ENCODE measurements at regions not wholly inside any gene's neighbourhood (a gene's known extent, or its start where the extent isn't known, plus 50 kb on each side); places are given as distances from the start of the nearest gene placed in this dataset.

DNA sequence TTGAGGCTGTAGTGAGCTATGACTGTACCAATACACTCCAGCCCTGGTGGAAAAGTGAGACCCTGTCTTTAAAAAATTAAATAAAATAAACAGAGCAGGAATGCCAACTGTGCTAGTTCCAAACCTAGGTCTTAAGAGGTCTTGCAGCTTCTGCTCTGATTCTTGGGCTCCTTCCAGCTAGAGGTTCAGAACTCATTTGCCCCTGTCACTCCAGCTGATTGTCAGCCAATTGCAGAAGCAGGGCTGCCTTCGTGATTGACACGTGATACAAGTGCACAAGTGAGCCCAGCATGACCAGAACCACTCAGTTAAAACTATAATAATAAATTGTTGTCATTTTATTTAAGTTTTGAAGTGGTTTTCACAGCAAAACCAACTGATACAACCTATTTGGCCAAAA, 298.4 kb downstream of the USP25 start:
- no peak for TF ChIP-seq EZH2phosphoT487 (IDR thresholded peaks at IDR 0.05; ENCODE audit: unreplicated experiment)
- TF ChIP-seq, protein P1, sequence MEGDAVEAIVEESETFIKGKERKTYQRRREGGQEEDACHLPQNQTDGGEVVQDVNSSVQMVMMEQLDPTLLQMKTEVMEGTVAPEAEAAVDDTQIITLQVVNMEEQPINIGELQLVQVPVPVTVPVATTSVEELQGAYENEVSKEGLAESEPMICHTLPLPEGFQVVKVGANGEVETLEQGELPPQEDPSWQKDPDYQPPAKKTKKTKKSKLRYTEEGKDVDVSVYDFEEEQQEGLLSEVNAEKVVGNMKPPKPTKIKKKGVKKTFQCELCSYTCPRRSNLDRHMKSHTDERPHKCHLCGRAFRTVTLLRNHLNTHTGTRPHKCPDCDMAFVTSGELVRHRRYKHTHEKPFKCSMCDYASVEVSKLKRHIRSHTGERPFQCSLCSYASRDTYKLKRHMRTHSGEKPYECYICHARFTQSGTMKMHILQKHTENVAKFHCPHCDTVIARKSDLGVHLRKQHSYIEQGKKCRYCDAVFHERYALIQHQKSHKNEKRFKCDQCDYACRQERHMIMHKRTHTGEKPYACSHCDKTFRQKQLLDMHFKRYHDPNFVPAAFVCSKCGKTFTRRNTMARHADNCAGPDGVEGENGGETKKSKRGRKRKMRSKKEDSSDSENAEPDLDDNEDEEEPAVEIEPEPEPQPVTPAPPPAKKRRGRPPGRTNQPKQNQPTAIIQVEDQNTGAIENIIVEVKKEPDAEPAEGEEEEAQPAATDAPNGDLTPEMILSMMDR (conservative IDR thresholded peaks at IDR 0.05; ENCODE audit: low read depth in 2 of 2): no peak
- no peak for TF ChIP-seq POLR2AphosphoS5 (IDR thresholded peaks at IDR 0.05; ENCODE audit: low read depth)
- TF ChIP-seq, protein P2, sequence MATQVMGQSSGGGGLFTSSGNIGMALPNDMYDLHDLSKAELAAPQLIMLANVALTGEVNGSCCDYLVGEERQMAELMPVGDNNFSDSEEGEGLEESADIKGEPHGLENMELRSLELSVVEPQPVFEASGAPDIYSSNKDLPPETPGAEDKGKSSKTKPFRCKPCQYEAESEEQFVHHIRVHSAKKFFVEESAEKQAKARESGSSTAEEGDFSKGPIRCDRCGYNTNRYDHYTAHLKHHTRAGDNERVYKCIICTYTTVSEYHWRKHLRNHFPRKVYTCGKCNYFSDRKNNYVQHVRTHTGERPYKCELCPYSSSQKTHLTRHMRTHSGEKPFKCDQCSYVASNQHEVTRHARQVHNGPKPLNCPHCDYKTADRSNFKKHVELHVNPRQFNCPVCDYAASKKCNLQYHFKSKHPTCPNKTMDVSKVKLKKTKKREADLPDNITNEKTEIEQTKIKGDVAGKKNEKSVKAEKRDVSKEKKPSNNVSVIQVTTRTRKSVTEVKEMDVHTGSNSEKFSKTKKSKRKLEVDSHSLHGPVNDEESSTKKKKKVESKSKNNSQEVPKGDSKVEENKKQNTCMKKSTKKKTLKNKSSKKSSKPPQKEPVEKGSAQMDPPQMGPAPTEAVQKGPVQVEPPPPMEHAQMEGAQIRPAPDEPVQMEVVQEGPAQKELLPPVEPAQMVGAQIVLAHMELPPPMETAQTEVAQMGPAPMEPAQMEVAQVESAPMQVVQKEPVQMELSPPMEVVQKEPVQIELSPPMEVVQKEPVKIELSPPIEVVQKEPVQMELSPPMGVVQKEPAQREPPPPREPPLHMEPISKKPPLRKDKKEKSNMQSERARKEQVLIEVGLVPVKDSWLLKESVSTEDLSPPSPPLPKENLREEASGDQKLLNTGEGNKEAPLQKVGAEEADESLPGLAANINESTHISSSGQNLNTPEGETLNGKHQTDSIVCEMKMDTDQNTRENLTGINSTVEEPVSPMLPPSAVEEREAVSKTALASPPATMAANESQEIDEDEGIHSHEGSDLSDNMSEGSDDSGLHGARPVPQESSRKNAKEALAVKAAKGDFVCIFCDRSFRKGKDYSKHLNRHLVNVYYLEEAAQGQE (IDR thresholded peaks at IDR 0.05; ENCODE audit: unreplicated experiment): no peak
- TF ChIP-seq EZH2 (IDR thresholded peaks at IDR 0.05; ENCODE audit: low read depth, unreplicated experiment): no peak
- TF ChIP-seq ZNF114 (CRISPR knock-in tag; IDR thresholded peaks at IDR 0.05): no peak

Measured in GM23338 (cell line).